Fibroblast of the aortic adventitia (primary cell): ENCODE measurements at regions not wholly inside any gene's neighbourhood (a gene's known extent, or its start where the extent isn't known, plus 50 kb on each side); places are given as distances from the start of the nearest gene placed in this dataset.

Source experiments
- DNase-seq: peaks from one replicate; pipeline ENCODE4 v3.0.0-alpha.2; 2010; ENCODE audit warnings: low read depth
- H3K4me3 ChIP-seq: 2 replicates; pipeline ENCODE4 v1.5.1; 2011; ENCODE audit warnings: low read depth, mild to moderate bottlenecking, control low read depth, low read length, moderate library complexity
- CTCF ChIP-seq: IDR thresholded peaks from 2 replicates; pipeline ENCODE4 v1.5.1; 2011; ENCODE audit warnings: mild to moderate bottlenecking, low read length, control low read depth, inconsistent platforms; ENCODE audit not compliant: insufficient read depth

DNA sequence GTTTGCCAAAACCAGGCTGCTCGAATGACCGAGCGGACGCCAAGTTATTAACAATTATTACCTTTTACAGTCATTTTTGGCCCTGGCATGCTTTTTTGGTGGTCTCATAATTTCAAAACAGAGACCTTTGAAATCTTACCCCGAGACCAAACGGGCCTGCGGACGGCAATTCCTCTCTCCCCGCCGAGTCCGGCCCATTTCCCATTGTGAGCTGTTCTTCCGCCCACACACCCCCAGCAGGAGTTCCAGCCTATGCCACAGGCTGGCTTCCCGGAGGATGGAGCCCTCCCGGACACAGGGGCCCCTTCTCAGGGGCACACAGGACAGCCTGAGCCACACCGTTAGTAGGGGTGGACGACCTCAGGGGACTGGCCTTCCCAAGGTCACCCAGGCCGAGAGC is 130.7 kb downstream of the C16orf95 start:
- no peak for DNase-seq

GRCh38 chr16:87186876-87187533 is 130.2 kb downstream of the C16orf95 start:
- TF ChIP-seq CTCF, result no peak
- no peak for DNase-seq
- H3K4me3 ChIP-seq, result no peak overlapping the region

More for the DNA sequence above, 130.7 kb downstream of the C16orf95 start:
- no peak overlapping the region for H3K4me3 ChIP-seq
- TF ChIP-seq CTCF, result no peak

DNA sequence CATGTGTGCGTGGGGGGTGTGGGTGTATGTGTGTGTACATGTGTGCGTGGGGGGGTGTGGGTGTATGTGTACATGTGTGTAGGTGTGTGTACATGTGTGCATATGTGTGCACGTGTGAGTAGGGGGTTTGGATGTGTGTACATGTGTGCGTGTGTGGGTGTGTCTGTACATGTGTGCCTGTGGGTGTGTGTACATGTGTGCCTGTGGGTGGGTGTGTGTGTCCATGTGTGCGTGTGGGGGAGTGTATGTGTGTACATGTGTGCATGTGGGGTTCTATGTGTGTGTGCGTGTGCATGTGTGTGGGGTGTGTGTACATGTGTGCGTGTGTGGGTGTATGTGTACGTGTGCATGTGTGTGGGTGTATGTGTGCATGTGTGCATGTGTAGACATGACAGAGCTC is 129.1 kb downstream of the C16orf95 start:
- no peak overlapping the region for H3K4me3 ChIP-seq
- DNase-seq, result no peak
- TF ChIP-seq CTCF, result no peak

DNA sequence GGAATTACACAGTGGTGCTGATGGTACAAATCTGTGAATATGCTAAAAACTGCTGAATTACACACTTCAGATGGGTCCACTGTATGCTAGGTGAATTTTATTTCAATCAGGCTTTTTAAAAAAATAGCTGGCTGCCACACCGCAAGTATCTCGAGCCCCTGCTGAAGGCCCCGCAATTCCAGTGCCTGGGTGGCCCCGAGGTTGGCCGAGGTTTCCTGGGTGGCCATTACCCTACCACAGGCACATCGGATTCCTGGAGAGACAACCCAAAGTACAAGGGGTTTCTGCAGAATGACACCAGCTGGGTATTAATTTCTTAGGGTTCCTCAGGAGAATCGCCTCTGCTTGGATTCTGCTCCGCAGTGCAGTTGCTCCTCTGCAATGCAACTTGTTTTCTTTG is 127.8 kb downstream of the C16orf95 start:
- no peak for TF ChIP-seq CTCF

GRCh38 chr16:87190288-87191230 is 126.6 kb downstream of the C16orf95 start:
- peak; percentile 47 for TF ChIP-seq CTCF
- peak; percentile 38 for DNase-seq
- no peak overlapping the region for H3K4me3 ChIP-seq

More for the DNA sequence above, 127.8 kb downstream of the C16orf95 start:
- no peak for DNase-seq
- no peak overlapping the region for H3K4me3 ChIP-seq

DNA sequence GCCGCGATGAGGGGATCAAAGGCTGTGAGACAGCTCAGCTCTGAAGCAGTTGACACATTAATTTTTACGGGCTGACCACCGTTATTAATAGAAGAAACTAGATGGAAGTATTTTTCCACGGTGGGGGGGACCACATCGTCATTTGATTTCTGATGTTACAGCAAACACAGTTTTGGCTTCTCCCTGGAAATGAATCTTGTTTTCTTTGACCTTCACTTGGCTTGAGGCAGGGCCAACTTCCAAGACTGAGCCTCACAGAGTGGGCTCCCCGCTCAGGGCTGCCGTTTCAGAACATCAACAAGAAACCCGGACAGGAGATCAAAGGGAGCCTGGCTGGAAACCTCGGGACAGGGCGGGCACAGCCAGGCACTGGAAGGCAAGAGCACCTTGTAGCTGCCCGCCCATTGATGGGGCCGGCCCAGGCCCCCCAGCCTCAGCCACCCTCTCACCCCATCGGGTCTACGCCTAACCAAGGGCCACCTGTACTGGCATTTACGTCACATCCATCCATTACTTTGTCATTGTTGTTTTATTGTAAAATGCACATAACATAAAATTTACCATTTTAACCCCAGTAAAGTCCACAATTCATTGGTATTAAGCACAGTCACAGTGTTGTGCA is 124.6 kb downstream of the C16orf95 start:
- TF ChIP-seq CTCF, result no peak
- H3K4me3 ChIP-seq, result no peak overlapping the region
- no peak for DNase-seq
